Kidney glomerular epithelial cell (primary cell): ENCODE measurements at regions not wholly inside any gene's neighbourhood (a gene's known extent, or its start where the extent isn't known, plus 50 kb on each side); places are given as distances from the start of the nearest gene placed in this dataset.

Experiments
- DNase-seq: peaks from one replicate; lab custom pipeline; 2025; lab: John Stamatoyannopoulos, UW

DNA sequence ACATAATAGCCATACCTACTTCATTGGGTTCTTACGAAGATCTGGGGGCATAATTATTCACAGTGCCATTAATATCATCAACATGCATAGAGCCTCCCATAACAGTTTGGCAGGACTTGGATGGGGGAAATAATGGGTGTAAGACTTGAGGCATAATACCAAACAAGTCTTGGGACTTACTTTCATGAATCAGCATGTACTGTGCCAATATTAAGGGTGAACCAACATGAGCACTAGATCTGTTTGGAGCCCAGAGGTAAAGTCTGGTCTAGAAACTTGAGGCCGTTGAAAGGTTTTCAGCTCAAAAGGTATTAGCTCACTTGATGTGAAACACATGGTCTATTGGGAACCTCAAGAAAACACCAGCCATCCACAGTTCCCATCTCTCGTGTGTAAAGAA lies 56.7 kb upstream of the ZC3H11B start:
- no peak for DNase-seq

DNA sequence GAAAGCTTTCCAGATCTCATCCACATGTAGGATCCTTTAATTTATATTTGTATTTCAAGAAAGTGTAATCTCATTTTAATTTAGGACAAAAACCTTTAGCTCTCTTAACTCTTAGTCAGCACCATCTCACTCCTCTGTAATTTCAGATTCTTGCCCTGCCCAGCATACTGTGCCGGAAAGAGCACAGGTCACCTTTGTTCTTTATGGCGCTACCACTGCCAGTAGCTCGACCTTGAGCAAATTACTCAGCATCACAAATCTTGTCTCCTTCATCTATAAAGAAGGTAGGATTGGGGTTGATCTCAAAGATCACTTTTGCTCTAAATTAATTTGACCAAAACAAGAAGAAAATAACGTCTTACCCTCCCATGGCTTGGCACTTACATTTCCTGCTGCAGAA lies 56.1 kb upstream of the ZC3H11B start:
- DNase-seq: no peak

GRCh38 chr1:219668446-219668845 lies 55.5 kb upstream of the ZC3H11B start:
- DNase-seq: no peak

GRCh38 chr1:219666242-219666641 lies 53.3 kb upstream of the ZC3H11B start:
- no peak for DNase-seq

GRCh38 chr1:219665089-219665488 lies 52.2 kb upstream of the ZC3H11B start:
- DNase-seq: no peak

DNA sequence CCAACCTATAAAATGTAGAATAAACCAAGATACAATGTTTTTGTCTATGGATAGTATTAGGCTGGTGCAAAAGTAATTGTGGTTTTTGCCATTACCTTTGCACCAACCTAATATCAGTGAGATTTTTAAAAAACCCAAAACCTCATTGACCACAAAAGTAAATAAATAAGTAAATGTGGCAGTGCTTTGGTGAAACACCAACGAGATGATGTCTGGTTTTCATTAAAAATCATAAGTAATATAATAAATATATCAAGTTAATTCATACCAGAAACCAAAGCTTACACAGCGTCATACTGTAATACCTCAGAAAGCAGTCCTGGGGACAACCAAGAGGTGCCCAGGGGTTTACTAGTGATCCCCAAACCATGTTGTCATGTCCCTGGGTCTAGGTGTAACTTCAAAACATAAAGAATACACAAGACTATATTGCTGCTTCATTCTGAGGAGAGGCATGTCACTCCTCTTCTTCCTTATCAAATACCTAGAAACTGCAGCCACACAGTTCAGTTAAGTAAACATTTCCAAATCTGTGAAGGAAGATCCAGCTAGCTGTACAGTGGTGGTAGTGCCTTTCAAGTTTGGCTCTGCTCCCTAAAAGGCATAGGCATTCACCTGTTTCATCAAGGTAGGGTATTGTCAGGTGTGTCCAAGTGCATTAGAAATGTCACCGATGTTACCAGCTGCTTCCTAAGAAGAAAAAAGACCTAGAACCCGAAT lies 51.6 kb upstream of the ZC3H11B start:
- no peak for DNase-seq
